Peyer's patch (tissue), 4 donors: ENCODE measurements at regions not wholly inside any gene's neighbourhood (a gene's known extent, or its start where the extent isn't known, plus 50 kb on each side); places are given as distances from the start of the nearest gene placed in this dataset.

Experiments
- POLR2A ChIP-seq, 2 donors: fragments of 450-650 bp; IDR thresholded peaks; one replicate each; pipeline ENCODE4 v1.5.1; 2017; ENCODE audit warnings: antibody characterized with exemption in 2 of 2, mild to moderate bottlenecking in 2 of 2, moderate library complexity in 2 of 2
- TF ChIP-seq, protein P1 (sequence below), 6 experiments: fragments of 450-650 bp in 4 of 6; fragments of 200-600 bp in 2 of 6; sonication (generic) in 1 of 6; IDR thresholded peaks; one replicate each; pipeline ENCODE4 v1.5.1; 2017 to 2019; ENCODE audit warnings: antibody characterized with exemption in 6 of 6, mild to moderate bottlenecking in 3 of 6, moderate library complexity in 1 of 6

DNA sequence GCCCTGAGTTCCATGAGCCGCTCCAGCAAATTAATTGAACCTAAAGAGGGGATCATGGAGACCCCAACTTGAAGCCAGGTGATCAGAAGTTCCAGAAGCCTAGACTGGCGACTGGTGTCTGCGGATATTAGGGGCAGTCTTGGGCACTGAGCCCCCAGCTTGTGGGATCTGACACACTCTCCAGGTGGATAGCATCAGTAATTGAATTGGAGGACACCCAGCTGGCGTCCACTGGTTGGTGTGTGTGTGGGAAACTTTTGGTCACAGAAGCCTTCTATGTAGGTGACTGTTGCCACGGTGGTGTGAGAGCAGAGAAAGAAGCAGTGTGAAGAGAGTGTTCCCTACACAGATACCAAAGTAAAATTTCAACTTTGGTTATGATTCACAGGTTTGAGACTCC is 106.0 kb upstream of the ADPGK start:
- TF ChIP-seq, protein P1, sequence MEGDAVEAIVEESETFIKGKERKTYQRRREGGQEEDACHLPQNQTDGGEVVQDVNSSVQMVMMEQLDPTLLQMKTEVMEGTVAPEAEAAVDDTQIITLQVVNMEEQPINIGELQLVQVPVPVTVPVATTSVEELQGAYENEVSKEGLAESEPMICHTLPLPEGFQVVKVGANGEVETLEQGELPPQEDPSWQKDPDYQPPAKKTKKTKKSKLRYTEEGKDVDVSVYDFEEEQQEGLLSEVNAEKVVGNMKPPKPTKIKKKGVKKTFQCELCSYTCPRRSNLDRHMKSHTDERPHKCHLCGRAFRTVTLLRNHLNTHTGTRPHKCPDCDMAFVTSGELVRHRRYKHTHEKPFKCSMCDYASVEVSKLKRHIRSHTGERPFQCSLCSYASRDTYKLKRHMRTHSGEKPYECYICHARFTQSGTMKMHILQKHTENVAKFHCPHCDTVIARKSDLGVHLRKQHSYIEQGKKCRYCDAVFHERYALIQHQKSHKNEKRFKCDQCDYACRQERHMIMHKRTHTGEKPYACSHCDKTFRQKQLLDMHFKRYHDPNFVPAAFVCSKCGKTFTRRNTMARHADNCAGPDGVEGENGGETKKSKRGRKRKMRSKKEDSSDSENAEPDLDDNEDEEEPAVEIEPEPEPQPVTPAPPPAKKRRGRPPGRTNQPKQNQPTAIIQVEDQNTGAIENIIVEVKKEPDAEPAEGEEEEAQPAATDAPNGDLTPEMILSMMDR (IDR thresholded peaks at IDR 0.05) = no peak
- no peak for TF ChIP-seq POLR2A (IDR thresholded peaks at IDR 0.05)
